GM23338 (cell line): ENCODE measurements at regions not wholly inside any gene's neighbourhood (a gene's known extent, or its start where the extent isn't known, plus 50 kb on each side); places are given as distances from the start of the nearest gene placed in this dataset.

Experiments used
- ATAC-seq: fragments of 200-7000 bp; cut with Tn5 transposase; 3 replicates; pipeline ENCODE4 v1.9.1; 2020
- DNase-seq: peaks from one replicate; pipeline ENCODE4 v3.0.0-alpha.2; 2015; ENCODE audit warnings: low spot score
- H2AFZ ChIP-seq: fragments of 200-600 bp; sonication (generic); 2 replicates; pipeline ENCODE4 v1.8.0; 2016; ENCODE audit warnings: antibody characterized with exemption, mild to moderate bottlenecking, moderate library complexity
- H3F3A ChIP-seq: fragments of 200-600 bp; sonication (generic); replicated peaks from 2 replicates; pipeline ENCODE4 v1.8.0; 2017; ENCODE audit warnings: antibody characterized with exemption, mixed run types, low read depth
- H3K27ac ChIP-seq: fragments of 200-600 bp; sonication (generic); 2 replicates; pipeline ENCODE4 v1.6.1; 2016; ENCODE audit warnings: low read depth
- H3K27me3 ChIP-seq: fragments of 200-600 bp; sonication (generic); 2 replicates; pipeline ENCODE4 v1.8.0; 2016; ENCODE audit warnings: mild to moderate bottlenecking, mixed run types, moderate library complexity; ENCODE audit not compliant: insufficient read depth
- H3K36me3 ChIP-seq: fragments of 200-600 bp; sonication (generic); 2 replicates; pipeline ENCODE4 v1.8.0; 2016; ENCODE audit warnings: mild to moderate bottlenecking; ENCODE audit not compliant: insufficient read depth
- H3K4me1 ChIP-seq: fragments of 200-600 bp; sonication (generic); 2 replicates; pipeline ENCODE4 v1.8.0; 2016; ENCODE audit warnings: mild to moderate bottlenecking, moderate library complexity; ENCODE audit not compliant: insufficient read depth
- H3K4me2 ChIP-seq: fragments of 200-600 bp; sonication (generic); 2 replicates; pipeline ENCODE4 v1.7.1; 2017; ENCODE audit warnings: mixed run types
- H3K4me3 ChIP-seq: fragments of 200-600 bp; sonication (generic); 2 replicates; pipeline ENCODE4 v1.6.1; 2016; ENCODE audit warnings: mixed run types
- H3K79me2 ChIP-seq: fragments of 200-600 bp; sonication (generic); replicated peaks from 2 replicates; pipeline ENCODE4 v1.8.0; 2017; ENCODE audit warnings: mild to moderate bottlenecking; ENCODE audit not compliant: insufficient read depth
- H3K9me2 ChIP-seq: fragments of 200-600 bp; sonication (generic); 2 replicates; pipeline ENCODE4 v1.8.0; 2017; ENCODE audit not compliant: insufficient read depth
- H4K20me1 ChIP-seq: fragments of 200-600 bp; sonication (generic); replicated peaks from 2 replicates; pipeline ENCODE4 v1.8.0; 2017; ENCODE audit warnings: mild to moderate bottlenecking; ENCODE audit not compliant: insufficient read depth
- H3K27ac Mint-ChIP-seq: 2 replicates; pipeline ENCODE4 v1.8.0; 2020; ENCODE audit warnings: inconsistent platforms, mild to moderate bottlenecking, moderate library complexity, mixed read lengths
- H3K27me3 Mint-ChIP-seq: 3 replicates; pipeline ENCODE4 v1.8.0; 2022; ENCODE audit warnings: low read depth, mild to moderate bottlenecking, moderate library complexity, mixed read lengths, inconsistent platforms; ENCODE audit not compliant: insufficient read depth, poor library complexity
- H3K36me3 Mint-ChIP-seq: 3 replicates; pipeline ENCODE4 v1.8.0; 2021; ENCODE audit warnings: low read depth, mild to moderate bottlenecking, inconsistent platforms, moderate library complexity, mixed read lengths
- H3K4me1 Mint-ChIP-seq: 3 replicates; pipeline ENCODE4 v1.8.0; 2020; ENCODE audit warnings: mild to moderate bottlenecking, inconsistent platforms, mixed read lengths
- H3K4me3 Mint-ChIP-seq: 3 replicates; pipeline ENCODE4 v1.8.0; 2021; ENCODE audit warnings: moderate library complexity, mild to moderate bottlenecking, inconsistent platforms, mixed read lengths
- H3K9me3 Mint-ChIP-seq: 3 replicates; pipeline ENCODE4 v1.8.0; 2020; ENCODE audit warnings: moderate library complexity, mild to moderate bottlenecking, inconsistent platforms, mixed read lengths
- EZH2phosphoT487 ChIP-seq: fragments of 200-600 bp; sonication (generic); IDR thresholded peaks from one replicate; pipeline ENCODE4 v1.8.1; 2018; ENCODE audit warnings: antibody characterized with exemption; ENCODE audit not compliant: unreplicated experiment
- JUNB ChIP-seq: IDR thresholded peaks from one replicate; pipeline ENCODE4 v1.6.1; 2016; ENCODE audit warnings: antibody characterized with exemption; ENCODE audit not compliant: unreplicated experiment
- STAT1 ChIP-seq: IDR thresholded peaks from one replicate; pipeline ENCODE4 v1.6.1; 2016; ENCODE audit warnings: antibody characterized with exemption; ENCODE audit not compliant: unreplicated experiment
- TF ChIP-seq, protein P1 (sequence below): IDR thresholded peaks from one replicate; pipeline ENCODE4 v1.6.1; 2018; ENCODE audit warnings: antibody characterized with exemption; ENCODE audit not compliant: unreplicated experiment
- TF ChIP-seq, protein P2 (sequence below), 2 experiments: fragments of 200-600 bp in 1 of 2; sonication (generic) in 1 of 2; conservative IDR thresholded peaks; 2 replicates each; pipeline versions ENCODE4 v1.5.1 to v1.6.1; 2016 to 2017; ENCODE audit warnings: antibody characterized with exemption in 2 of 2, low read depth in 2 of 2, mild to moderate bottlenecking in 2 of 2, moderate library complexity in 1 of 2
- TF ChIP-seq, protein P3 (sequence below): fragments of 250-450 bp; sonication (Bioruptor Pico); IDR thresholded peaks from 2 replicates; pipeline ENCODE4 v1.5.0; 2020; ENCODE audit warnings: mild to moderate bottlenecking, moderate library complexity

DNA sequence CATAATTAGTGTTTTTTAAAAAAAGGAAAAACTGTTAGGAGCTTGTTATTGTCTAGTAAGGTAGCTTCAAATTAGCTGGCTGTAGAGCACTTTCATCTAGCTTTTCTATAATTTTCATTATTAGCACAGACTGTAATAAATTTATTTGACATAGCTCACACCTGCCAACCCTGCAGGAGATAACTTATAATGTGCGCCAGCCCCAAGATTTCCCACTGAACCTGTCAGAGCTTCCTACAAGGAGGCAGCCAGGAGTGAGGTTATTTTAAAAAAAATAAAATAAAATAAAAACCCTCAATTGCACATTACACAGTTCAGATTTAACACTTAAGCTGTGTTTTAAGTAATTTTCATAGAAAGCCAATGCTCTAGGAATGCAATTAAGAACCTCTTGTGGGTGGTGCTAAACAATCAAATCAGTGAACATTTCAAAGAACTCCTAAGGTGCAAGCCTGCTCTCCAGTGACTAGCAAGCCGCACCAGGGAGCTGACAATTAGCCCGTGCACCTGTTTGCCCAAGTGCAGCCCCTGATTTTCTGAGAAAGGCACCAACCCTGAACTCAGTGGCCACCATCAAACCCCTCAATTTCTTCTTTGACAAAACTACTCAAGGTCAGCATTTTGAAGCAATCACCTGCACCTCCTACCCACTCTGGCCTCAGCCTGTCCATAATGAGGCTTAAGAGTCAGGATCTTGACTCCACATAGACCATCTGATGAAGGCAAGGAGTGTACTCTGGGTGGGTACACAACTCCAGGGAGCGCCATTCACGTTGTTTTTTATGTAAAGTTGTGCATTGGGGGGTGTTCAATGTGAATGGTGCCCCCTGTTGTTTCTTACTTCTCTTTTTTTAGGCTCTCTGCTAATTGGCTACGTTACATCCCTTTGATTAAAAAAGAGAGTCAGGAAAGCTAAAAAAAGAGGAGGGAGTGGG, 385.3 kb upstream of the WWC1 start (continued):
- TF ChIP-seq, protein P1, sequence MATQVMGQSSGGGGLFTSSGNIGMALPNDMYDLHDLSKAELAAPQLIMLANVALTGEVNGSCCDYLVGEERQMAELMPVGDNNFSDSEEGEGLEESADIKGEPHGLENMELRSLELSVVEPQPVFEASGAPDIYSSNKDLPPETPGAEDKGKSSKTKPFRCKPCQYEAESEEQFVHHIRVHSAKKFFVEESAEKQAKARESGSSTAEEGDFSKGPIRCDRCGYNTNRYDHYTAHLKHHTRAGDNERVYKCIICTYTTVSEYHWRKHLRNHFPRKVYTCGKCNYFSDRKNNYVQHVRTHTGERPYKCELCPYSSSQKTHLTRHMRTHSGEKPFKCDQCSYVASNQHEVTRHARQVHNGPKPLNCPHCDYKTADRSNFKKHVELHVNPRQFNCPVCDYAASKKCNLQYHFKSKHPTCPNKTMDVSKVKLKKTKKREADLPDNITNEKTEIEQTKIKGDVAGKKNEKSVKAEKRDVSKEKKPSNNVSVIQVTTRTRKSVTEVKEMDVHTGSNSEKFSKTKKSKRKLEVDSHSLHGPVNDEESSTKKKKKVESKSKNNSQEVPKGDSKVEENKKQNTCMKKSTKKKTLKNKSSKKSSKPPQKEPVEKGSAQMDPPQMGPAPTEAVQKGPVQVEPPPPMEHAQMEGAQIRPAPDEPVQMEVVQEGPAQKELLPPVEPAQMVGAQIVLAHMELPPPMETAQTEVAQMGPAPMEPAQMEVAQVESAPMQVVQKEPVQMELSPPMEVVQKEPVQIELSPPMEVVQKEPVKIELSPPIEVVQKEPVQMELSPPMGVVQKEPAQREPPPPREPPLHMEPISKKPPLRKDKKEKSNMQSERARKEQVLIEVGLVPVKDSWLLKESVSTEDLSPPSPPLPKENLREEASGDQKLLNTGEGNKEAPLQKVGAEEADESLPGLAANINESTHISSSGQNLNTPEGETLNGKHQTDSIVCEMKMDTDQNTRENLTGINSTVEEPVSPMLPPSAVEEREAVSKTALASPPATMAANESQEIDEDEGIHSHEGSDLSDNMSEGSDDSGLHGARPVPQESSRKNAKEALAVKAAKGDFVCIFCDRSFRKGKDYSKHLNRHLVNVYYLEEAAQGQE = no peak
- TF ChIP-seq EZH2phosphoT487 = no peak

DNA sequence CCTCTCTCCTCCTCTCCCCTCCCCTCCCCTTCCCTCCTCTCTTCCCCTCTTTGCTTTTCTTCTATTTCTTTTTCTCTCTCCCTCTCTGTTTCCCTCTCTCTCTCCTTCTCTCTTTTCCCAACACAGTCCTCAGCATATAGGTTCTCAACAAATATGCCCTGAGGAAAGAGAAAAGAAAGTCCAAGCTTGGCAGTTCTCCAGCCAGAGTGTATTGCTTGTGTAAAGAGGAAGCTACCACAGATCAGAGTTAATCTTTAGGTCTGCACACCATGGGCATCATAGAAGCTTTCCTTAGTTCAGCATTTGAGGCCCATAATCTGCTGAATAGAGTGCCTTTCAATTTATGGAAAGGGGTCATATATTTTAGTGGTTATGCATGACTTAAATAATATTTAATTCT, 382.8 kb upstream of the WWC1 start:
- Histone ChIP-seq H3K79me2 (no peaks in the 10 kb centered on the region), H3K27ac (no peak overlapping the region), H3K4me3 (no peak overlapping the region), H3K27me3 (no peaks in the 10 kb centered on the region), H3K4me1 (peaks cover 20% of the 10 kb centered on the region), H4K20me1 (no peaks in the 10 kb centered on the region), H3F3A (no peaks in the 10 kb centered on the region), H3K36me3 (no peaks in the 10 kb centered on the region), H2AFZ (no peak overlapping the region), H3K9me2 (no peaks in the 10 kb centered on the region), H3K4me2 (no peak overlapping the region)
- H3K36me3 Mint-ChIP-seq = no peaks in the 10 kb centered on the region
- no peak overlapping the region for H3K27ac Mint-ChIP-seq
- DNase-seq (no peak), ATAC-seq (no peak)
- H3K27me3 Mint-ChIP-seq = peaks cover 3% of the 10 kb centered on the region
- H3K9me3 Mint-ChIP-seq = no peaks in the 10 kb centered on the region
- peaks cover 18% of the 10 kb centered on the region; the same call in 2 of the 3 replicates for H3K4me1 Mint-ChIP-seq
- H3K4me3 Mint-ChIP-seq = no peak overlapping the region
- TF ChIP-seq, protein P1 = no peak
- TF ChIP-seq, protein P2, sequence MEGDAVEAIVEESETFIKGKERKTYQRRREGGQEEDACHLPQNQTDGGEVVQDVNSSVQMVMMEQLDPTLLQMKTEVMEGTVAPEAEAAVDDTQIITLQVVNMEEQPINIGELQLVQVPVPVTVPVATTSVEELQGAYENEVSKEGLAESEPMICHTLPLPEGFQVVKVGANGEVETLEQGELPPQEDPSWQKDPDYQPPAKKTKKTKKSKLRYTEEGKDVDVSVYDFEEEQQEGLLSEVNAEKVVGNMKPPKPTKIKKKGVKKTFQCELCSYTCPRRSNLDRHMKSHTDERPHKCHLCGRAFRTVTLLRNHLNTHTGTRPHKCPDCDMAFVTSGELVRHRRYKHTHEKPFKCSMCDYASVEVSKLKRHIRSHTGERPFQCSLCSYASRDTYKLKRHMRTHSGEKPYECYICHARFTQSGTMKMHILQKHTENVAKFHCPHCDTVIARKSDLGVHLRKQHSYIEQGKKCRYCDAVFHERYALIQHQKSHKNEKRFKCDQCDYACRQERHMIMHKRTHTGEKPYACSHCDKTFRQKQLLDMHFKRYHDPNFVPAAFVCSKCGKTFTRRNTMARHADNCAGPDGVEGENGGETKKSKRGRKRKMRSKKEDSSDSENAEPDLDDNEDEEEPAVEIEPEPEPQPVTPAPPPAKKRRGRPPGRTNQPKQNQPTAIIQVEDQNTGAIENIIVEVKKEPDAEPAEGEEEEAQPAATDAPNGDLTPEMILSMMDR (conservative IDR thresholded peaks at IDR 0.05; ENCODE audit: low read depth in 2 of 2) = no peak
- TF ChIP-seq JUNB (no peak), STAT1 (no peak)
- TF ChIP-seq, protein P3, sequence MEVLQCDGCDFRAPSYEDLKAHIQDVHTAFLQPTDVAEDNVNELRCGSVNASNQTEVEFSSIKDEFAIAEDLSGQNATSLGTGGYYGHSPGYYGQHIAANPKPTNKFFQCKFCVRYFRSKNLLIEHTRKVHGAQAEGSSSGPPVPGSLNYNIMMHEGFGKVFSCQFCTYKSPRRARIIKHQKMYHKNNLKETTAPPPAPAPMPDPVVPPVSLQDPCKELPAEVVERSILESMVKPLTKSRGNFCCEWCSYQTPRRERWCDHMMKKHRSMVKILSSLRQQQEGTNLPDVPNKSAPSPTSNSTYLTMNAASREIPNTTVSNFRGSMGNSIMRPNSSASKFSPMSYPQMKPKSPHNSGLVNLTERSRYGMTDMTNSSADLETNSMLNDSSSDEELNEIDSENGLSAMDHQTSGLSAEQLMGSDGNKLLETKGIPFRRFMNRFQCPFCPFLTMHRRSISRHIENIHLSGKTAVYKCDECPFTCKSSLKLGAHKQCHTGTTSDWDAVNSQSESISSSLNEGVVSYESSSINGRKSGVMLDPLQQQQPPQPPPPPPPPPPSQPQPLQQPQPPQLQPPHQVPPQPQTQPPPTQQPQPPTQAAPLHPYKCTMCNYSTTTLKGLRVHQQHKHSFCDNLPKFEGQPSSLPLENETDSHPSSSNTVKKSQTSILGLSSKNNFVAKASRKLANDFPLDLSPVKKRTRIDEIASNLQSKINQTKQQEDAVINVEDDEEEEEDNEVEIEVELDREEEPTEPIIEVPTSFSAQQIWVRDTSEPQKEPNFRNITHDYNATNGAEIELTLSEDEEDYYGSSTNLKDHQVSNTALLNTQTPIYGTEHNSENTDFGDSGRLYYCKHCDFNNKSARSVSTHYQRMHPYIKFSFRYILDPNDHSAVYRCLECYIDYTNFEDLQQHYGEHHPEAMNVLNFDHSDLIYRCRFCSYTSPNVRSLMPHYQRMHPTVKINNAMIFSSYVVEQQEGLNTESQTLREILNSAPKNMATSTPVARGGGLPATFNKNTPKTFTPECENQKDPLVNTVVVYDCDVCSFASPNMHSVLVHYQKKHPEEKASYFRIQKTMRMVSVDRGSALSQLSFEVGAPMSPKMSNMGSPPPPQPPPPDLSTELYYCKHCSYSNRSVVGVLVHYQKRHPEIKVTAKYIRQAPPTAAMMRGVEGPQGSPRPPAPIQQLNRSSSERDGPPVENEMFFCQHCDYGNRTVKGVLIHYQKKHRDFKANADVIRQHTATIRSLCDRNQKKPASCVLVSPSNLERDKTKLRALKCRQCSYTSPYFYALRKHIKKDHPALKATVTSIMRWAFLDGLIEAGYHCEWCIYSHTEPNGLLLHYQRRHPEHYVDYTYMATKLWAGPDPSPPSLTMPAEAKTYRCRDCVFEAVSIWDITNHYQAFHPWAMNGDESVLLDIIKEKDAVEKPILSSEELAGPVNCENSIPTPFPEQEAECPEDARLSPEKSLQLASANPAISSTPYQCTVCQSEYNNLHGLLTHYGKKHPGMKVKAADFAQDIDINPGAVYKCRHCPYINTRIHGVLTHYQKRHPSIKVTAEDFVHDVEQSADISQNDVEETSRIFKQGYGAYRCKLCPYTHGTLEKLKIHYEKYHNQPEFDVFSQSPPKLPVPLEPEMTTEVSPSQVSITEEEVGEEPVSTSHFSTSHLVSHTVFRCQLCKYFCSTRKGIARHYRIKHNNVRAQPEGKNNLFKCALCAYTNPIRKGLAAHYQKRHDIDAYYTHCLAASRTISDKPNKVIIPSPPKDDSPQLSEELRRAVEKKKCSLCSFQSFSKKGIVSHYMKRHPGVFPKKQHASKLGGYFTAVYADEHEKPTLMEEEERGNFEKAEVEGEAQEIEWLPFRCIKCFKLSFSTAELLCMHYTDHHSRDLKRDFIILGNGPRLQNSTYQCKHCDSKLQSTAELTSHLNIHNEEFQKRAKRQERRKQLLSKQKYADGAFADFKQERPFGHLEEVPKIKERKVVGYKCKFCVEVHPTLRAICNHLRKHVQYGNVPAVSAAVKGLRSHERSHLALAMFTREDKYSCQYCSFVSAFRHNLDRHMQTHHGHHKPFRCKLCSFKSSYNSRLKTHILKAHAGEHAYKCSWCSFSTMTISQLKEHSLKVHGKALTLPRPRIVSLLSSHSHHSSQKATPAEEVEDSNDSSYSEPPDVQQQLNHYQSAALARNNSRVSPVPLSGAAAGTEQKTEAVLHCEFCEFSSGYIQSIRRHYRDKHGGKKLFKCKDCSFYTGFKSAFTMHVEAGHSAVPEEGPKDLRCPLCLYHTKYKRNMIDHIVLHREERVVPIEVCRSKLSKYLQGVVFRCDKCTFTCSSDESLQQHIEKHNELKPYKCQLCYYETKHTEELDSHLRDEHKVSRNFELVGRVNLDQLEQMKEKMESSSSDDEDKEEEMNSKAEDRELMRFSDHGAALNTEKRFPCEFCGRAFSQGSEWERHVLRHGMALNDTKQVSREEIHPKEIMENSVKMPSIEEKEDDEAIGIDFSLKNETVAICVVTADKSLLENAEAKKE (CRISPR knock-in tag) = no peak
